ENCODE measurements at regions not wholly inside any gene's neighbourhood (a gene's known extent, or its start where the extent isn't known, plus 50 kb on each side); places are given as distances from the start of the nearest gene placed in this dataset.

DNA sequence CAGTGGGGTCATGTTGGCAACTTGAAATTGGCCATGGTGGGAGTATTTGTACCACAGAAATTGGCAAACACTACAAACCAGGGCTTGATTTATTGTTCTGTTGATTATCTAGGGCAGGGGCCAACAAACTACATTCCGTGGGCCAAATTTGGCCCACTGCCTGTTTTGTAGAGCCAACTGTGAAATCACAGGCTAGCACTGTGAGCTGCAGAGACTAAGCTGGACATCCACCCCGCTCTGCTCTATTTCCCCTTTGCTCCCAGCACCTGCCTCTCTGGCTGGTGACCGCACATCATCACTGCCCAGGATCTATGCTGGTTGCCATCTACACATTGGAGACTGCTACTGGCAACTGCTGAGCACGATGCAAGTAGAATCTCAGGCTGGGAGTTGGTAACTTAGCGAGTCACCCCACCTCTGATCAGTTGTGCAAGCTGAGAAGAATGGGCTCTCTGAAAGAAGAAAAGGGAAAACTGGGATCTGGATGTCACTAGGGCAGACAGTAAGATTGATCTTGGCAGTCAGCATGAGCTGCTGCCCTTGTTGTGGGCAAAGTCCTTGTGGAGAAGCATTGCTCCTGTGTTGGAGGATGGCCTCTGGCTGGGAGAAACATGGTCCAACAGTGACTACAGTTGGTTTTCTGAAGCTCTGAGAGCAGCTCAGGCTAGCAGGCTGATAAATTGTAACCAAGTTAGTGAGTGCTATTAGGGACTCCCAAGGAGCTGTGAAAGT lies 144.7 kb upstream of the RAD23B start:
- TF ChIP-seq, protein P1, sequence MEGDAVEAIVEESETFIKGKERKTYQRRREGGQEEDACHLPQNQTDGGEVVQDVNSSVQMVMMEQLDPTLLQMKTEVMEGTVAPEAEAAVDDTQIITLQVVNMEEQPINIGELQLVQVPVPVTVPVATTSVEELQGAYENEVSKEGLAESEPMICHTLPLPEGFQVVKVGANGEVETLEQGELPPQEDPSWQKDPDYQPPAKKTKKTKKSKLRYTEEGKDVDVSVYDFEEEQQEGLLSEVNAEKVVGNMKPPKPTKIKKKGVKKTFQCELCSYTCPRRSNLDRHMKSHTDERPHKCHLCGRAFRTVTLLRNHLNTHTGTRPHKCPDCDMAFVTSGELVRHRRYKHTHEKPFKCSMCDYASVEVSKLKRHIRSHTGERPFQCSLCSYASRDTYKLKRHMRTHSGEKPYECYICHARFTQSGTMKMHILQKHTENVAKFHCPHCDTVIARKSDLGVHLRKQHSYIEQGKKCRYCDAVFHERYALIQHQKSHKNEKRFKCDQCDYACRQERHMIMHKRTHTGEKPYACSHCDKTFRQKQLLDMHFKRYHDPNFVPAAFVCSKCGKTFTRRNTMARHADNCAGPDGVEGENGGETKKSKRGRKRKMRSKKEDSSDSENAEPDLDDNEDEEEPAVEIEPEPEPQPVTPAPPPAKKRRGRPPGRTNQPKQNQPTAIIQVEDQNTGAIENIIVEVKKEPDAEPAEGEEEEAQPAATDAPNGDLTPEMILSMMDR (conservative IDR thresholded peaks at IDR 0.05; ENCODE audit: low read depth, low read length), result no peak
- TF ChIP-seq EZH2 (IDR thresholded peaks at IDR 0.05; ENCODE audit: borderline replicate concordance, low read depth, low read length, poor library complexity, severe bottlenecking), result no peak
